RCC 7860 (cell line): ENCODE measurements at regions not wholly inside any gene's neighbourhood (a gene's known extent, or its start where the extent isn't known, plus 50 kb on each side); places are given as distances from the start of the nearest gene placed in this dataset.

Experiments
- DNase-seq: peaks from one replicate; pipeline ENCODE4 v3.0.0-alpha.2; 2015; ENCODE audit warnings: low spot score
- FAIRE-seq: peaks from 2 replicates; lab custom pipeline; 2012; peaks lifted over from hg19 to GRCh38; lab: Jason Lieb, UNC

DNA sequence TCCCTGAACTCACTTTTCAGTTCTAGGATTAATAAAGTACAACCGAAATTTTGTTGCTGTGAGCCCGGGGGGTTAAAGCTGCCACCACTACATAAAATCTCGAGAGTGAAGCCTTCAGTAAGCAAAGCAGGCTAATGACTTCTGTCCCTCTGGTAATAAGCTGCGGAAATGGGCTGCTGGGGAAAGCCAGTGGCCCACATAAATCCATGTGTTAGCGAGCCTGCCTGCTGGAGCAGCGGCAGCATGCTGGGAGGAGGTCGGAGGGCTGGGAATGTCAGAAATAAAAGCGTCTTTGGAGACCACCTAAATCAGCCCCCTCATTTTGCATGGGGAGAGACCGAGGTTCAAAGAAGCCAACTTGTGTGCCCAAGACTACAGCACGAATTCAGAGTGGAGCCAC lies 371.7 kb downstream of the TNS1 start:
- FAIRE-seq (no peak), DNase-seq (no peak)

DNA sequence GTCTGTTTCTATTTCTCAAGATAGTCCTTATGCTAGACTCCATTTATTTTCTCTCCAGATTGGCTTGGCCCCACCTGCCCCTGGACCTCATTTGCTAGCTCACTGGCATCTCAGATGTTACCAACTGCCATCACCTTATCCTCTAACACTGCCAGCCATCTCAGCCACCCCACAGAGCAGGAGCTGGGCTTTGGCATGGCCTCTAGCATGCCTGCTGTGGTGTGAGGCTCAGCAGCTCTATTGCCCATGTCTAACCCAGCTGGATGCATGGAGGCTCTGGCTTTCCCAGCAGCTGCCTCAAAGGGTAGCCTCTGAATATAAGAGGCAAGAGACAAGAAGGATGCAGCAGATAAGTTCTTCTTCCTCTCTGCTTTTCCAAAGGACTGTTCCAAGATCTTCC lies 373.4 kb downstream of the TNS1 start:
- no peak for DNase-seq
- FAIRE-seq: no peak

DNA sequence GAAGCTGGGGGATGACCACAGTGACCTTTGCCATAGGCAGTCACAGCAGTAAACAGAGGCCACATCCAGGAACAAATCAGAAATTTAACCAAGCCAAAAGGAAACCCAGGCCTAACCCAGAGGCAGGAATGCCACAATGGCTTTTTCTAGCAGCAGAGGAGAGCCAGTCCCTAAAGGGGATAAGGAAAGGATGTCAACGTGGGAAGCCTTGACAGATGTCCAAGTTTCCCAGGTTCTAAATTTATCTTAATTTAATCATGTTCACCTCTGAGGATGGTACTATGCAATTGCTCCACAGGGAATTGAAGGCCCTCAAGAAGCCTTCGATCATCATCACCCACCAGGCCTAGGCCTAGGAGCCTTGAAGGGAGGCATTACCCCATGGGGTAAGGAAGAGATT lies 374.7 kb downstream of the TNS1 start:
- DNase-seq: no peak
- FAIRE-seq: no peak

DNA sequence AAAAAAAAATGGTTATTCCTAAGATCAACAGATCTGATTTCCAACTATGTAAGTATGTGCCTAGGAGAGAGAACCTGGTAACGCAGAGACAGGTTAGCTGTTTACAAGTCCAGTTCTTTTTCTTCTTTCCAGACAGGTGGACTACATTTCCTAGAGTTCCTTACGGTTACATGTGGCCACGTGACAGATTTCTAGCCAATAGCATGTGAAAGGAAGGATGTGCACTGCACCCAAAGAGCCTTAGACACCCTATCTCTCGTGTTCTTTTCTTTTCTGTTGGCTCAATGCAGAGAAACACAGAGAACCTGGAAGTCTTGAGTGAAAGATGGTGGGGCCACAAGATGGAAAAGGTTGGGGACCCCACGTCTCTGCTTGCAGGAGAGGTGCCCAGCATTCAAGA lies 375.9 kb downstream of the TNS1 start:
- FAIRE-seq: no peak
- DNase-seq: no peak

DNA sequence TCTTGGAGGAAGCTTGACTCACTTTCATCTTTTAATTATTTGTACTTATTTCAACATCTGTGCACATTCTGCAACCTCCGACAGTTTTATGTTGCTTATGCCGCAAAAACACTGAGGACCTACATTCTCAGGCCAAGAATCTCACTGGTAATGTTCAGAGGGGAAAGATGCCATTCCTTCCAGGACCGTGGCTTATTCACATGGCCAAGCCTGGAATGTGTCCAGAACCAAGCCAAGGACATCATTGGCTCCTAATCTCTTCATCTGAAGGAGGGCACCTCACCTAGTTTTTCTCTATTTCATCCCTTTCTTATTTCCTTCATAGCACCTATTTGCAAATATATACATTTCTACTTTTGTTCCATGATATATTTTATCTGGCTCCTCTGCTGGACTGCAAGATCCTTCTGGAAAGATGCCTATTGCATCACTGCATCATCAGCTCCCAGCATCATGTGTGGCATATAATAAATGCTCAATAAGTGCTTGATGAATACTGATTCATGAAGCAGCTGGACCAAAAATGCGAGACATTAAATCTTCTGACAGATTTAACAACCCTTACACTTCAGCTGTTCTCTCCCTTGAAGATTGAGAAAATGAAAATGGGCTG lies 377.1 kb downstream of the TNS1 start:
- no peak for DNase-seq
- no peak for FAIRE-seq

DNA sequence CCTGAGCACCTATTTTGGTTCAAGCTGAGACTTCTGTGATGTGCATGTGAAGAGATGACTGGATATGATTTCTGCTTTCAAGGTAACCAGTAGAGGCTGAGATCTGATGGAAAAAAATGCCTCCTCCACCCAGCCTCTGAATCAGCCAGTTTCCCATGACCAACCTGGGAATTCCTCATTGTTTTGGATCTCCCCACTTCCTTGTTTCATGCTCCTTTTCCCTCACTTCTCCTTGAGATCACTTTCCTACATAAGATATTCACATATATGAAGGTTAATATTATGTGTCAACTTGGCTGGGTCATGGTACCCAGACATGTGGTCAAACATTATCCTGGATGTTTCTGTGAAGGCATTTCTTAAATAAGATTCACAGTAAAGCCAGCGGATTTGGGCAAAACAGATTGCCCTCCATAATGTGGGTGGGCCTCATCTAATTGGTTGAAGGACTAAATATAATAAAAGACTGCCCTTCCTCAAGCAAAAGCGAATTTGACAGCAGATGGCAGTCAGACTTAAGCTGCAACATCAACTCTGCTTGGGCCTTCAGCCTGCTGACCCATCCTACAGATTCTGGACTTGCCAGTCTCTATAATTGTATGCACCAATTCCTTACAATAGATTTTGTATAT lies 379.4 kb downstream of the TNS1 start:
- no peak for DNase-seq
- FAIRE-seq: no peak

DNA sequence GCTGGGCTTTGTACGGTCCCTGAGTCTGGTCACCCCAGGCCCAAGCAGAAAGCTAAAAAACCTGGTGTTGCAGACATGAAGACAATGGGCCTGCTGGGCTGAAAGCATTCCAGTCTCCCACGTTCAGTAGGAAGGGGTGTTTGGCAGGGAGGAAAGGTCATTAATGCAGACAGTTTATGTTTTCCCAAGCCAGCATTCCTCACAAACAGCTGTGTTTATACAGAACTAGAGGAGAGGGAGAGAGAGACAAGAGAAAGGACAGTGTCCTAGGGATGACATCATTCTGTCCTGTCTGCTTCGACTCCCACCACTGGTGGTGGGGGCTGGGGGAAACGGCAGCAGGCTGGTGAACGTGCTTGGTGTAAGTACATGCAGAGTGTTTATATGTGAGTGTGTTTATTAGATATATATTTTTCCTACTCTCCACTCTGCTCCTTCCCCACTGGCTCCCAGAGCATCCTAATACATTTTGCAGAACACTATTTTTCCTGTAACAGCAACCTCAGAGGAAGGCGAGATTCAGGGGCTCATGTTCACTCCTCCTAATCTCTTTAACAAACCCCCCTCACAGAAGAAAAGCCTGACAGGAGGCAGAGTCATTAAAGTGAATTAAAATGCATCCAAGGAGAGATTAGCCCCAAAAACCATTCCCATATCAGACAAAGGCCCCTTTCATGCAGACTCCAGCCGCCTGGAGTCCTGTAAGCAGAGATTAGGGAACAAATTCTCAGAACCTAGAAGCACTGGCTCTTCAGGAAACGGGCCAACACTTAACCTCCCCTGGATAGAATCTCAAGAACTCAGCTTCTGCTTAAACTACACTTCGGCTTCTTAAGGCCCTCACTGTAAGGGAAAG lies 380.4 kb downstream of the TNS1 start:
- no peak for DNase-seq
- no peak for FAIRE-seq

DNA sequence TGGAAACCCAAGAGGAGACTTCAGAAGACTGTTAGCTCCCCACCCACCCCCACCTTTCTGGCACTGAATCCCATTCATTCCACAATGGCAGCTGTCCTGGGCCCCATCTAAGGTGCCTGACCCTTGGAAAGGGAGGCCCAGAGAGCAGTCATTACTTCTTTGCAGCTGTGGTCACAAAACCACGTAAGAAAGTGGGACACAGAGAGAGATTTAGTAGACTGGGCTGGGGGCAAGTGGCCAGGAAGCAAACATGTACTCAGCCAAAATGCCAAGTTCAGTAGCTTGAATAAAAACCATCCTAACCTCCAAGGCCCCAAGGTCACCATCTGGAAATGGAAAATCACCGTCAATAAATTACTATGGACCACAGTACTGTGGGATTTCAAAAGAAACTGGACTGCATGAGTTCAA lies 381.4 kb downstream of the TNS1 start:
- DNase-seq (no peak), FAIRE-seq (no peak)

DNA sequence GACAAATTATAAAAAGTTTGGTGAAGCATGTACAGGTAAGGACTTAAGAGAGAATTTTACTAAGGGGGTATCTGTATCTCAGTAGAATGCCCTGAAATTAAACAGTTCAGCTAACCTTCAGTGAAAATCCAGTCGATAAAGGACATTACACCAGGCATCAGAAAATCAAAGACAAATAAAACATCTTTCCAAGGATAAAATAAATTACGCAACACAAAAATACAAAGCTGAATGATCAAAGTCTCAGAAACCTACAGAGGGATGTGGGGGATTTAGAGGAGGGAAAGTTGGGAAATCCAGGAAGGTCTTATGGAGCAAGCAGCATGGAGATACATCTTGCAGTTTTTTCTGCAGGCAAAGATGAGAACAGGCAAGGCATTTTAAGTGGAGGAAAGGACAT lies 384.1 kb downstream of the TNS1 start:
- FAIRE-seq (no peak), DNase-seq (no peak)

DNA sequence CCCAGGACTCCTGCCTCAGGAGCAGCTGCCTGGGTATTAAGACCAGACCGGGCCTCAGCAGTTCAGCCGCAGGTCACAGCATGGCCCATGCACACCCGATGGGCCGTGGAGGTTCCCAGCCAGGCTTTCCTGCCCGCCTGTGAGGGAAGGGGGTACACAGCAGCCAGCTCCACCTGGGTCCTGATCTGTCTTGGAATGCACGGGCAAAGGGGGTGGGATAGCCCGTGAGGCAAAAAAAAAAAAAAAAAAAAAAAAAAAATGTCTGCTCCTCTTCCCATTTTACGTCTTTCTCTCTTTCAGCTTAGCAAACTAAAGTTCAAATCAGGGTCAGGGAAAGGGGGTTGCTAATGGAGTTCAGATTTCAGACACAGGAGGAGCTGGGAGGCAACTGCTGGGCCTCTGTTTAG lies 385.2 kb downstream of the TNS1 start:
- no peak for DNase-seq
- FAIRE-seq: no peak

DNA sequence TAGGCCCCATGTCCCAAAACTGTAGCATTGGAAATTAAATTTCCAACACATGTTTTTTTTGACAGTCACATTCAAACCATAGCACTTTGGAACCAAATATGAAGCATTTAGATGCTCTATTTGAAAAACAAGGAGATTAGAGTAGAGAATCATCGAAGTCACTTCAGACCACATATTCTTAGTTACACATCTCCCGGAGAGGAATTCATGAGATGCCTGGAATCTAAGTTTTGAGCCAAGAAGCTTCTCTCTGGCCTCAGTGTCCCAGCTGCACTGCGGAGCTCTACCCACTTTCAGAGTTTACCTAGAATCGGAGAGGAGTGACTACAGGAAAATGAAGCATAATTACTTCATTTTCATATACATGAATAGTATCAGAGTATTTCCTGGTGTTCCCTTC lies 385.9 kb downstream of the TNS1 start:
- FAIRE-seq: no peak

DNA sequence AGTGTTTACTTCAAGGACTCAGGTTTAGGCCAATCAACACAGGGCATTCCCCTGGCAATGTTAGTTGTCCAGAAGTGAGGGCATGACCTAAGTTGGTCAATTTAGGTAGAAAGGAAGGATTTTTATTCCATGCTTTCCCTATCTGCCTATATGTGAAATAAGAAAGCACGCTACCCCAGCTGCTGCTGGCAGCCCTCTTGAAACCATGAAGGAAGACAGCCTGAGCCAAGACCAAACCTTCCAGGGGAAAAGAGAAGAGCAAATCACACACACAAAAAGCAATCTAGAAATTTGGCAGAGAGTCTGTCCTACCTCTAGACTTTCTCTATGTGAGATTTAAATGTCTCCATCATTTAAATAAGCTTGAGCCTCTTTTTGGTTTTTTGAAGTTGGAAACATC lies 387.6 kb downstream of the TNS1 start:
- FAIRE-seq: no peak
- DNase-seq: no peak

More for the DNA sequence above, 385.9 kb downstream of the TNS1 start:
- DNase-seq: no peak

DNA sequence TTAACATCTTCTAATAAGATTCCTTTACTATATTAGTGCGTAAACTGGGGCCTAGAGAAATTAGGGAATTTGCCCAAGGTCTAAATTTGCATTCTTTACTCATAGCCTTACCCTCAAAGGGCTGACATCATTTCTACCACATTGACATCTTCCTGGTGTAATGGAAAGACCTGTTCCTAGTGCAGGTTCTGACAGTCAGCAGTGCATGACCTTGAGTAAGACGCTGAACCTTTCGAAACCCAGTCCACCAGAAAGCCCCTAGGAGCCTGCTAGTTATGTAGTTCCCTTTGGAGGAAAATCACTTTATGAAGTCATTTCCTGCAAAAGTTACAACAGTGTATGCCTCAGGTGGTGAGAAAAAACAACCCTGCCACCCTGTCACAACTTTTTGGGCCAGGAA lies 388.3 kb downstream of the TNS1 start:
- DNase-seq (no peak), FAIRE-seq (no peak)

DNA sequence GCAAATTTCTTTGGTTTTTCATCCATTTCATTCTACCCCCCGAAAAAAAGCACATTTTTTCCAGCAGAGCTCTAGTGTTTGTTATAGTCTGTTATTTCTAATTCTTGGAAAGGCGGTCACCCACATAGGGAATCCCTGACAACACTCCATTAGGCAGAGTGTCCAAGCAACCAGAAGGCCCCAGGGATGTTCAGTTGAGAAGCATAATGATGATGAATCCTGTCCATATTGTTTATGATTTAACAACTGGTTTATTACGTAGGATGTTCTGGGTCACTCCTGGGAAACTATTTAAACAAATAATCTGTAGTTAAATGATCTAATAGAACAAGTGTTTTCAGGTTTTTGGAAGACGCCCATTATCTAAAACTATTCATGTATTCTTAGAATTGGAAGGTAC lies 388.7 kb downstream of the TNS1 start:
- FAIRE-seq: no peak
- no peak for DNase-seq

DNA sequence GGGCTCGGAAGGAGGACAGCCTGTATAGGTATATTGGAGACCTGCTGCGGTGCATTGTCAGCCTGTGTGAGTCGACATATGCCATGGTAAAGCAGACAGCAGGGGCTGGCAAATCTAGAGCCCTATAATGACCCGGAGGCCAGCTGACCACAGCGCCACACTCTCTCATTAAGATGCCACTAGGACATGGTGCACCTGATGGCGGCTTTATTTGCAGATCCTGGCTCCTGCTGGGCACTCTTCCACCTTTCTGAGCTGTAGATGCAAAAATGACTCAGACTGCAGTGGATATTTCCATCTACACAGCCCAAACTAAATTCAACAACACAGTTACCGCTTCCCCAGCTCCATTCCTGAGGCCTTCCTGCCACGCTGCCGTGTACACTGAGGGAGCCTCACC lies 389.9 kb downstream of the TNS1 start:
- no peak for FAIRE-seq

DNA sequence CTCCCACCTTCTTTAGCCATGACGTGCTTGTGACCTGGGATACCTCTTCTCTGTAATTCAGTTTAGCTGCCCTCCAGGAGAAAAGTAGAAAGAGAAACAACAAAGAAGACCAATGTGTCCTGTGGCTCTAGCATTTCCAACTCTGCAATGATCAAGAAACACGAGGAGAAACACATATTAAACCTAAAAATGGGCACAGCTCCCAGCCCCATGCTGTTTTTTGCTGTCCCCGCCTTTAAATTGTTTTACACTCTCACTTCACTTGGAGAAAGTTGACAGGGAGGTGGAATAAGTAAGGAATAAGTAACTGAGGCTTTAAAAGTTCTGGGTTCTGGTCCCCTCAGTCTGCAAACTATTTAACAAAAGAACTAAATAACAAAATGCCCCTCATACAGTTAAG lies 390.6 kb downstream of the TNS1 start:
- DNase-seq (no peak), FAIRE-seq (no peak)

More for the DNA sequence above, 389.9 kb downstream of the TNS1 start:
- no peak for DNase-seq

DNA sequence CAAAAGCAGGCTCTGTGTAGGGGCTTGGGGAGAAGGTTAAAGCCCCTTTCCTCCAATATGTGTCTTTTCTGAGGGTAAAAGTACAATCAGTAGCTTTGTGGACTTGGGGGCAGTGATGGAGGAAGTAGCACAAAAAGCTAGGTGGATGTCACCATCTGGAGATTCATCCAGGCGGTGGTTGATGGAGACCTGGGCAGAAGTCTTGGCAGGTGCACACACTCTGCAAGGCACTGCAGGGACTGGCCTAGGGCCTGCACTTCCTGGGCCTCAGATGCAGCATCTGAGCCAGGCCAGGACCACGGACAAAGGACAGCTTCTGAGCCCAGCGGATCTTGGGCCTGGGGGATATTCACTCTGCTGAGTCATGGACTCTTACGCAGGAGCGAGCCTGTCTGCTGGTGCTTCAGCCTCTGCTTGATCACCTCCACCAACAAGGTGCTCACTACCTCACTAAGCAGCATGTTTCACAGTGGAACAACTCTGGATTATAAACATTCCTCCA lies 391.1 kb downstream of the TNS1 start:
- FAIRE-seq (no peak), DNase-seq (no peak)

DNA sequence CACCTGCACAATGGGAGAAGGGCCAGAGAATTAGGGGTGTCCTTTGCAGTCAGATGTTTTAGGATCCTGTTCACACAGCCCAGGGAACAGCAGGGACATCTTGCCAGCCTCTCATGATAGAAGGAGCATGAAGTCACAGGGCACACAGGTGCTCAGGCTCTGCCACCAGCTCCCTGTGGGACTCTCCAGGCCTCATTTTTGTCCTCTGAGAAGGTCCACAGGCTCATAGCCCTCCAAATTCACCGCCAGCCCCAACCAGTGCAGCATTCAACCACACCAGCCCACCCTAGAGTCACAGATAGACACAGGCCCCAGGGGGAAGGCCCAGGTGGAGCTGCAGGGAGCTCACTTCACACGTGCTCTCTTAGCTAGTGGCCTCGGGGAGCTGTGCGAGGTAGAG lies 391.7 kb downstream of the TNS1 start:
- no peak for FAIRE-seq

DNA sequence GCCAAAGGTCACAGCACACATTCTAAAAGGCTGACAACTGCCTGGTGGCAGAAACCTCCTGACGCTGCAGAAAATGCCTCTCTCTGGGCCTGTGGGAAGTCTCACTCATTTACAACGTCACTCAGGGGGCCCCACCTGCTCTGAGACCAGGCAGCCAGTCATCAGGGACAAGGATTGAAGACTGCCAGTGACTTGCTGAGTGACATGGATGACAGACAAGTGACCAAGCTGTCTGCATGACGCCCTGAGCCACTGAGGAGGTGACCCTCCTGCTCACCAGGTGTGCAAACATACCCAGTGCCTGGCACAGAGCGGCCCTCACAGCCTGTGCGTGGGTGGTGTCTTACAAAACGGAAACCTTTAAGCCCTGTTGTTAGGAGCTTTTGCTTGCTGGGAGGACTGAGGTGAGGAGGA lies 392.4 kb downstream of the TNS1 start:
- FAIRE-seq (no peak), DNase-seq (no peak)

More for the DNA sequence above, 391.7 kb downstream of the TNS1 start:
- DNase-seq: no peak

DNA sequence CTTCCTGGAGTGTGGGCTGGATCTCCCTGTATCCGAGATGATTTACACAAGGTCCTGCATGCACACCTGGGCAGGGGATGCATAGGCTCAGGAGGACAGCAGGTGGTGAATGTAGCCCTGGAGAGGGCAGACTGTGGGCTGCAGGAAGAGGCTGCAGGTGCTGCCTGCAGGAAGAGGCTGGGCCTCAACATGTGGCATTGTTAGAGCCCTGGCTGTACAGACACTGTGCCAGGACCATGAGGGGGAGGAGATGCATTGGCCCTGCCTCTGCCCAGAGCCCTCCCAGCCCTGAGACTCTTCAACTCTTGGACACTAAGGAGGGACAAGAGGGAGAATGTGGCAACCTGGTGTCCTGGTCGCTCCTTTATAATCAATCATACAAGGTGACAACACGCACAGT lies 392.8 kb downstream of the TNS1 start:
- no peak for FAIRE-seq
- DNase-seq: no peak

DNA sequence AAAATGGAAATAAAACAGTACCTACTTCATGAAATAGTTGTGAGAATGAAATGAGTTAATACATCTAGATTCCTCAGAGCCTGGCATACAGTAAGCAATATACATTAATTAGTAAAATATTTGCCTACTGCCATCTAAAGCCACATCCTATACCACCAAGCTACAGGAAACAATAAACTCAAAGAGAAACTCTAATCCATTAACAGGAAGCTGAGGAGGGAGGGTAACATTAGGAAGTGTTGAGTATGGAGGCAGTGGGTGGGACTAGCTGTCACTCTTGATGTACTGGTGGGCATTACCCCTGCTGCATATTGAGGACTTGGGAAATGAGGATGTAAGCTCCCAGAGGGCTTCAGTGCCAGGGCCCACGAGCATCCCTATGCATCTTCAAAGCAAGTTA lies 396.5 kb downstream of the TNS1 start:
- FAIRE-seq (no peak), DNase-seq (no peak)
